ENCODE measurements at regions not wholly inside any gene's neighbourhood (a gene's known extent, or its start where the extent isn't known, plus 50 kb on each side); places are given as distances from the start of the nearest gene placed in this dataset.

DNA sequence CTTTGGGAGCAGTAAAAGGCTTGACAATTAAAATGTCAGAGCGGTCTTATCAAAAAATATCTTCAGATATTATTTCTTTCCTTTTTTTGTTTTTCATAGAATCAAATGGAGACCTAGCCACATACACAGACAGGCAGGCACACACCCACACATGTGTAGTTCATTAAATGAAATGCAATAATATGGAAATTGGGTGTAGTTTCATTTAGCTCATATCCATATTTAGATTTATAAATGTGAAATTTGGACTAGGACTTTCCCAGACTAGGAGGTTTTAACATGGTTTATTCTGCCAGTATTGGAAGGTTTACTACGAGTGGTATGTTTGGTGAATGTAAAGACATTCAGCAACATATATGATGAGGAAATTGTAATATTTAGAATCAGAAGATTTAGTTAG, 277.7 kb upstream of the NT5E start:
- H3K4me3 ChIP-seq (ENCODE audit: low read depth, low read length) = no peak overlapping the region
- TF ChIP-seq, protein P1, sequence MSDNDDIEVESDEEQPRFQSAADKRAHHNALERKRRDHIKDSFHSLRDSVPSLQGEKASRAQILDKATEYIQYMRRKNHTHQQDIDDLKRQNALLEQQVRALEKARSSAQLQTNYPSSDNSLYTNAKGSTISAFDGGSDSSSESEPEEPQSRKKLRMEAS (IDR thresholded peaks at IDR 0.05; ENCODE audit: low read depth, low read length) = no peak
- TF ChIP-seq POLR2A (IDR thresholded peaks at IDR 0.05; ENCODE audit: extremely low read depth, insufficient read length) (no peak), MYC (IDR thresholded peaks at IDR 0.05; ENCODE audit: low read depth, low read length) (no peak)
- TF ChIP-seq, protein P2, sequence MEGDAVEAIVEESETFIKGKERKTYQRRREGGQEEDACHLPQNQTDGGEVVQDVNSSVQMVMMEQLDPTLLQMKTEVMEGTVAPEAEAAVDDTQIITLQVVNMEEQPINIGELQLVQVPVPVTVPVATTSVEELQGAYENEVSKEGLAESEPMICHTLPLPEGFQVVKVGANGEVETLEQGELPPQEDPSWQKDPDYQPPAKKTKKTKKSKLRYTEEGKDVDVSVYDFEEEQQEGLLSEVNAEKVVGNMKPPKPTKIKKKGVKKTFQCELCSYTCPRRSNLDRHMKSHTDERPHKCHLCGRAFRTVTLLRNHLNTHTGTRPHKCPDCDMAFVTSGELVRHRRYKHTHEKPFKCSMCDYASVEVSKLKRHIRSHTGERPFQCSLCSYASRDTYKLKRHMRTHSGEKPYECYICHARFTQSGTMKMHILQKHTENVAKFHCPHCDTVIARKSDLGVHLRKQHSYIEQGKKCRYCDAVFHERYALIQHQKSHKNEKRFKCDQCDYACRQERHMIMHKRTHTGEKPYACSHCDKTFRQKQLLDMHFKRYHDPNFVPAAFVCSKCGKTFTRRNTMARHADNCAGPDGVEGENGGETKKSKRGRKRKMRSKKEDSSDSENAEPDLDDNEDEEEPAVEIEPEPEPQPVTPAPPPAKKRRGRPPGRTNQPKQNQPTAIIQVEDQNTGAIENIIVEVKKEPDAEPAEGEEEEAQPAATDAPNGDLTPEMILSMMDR (IDR thresholded peaks at IDR 0.05; ENCODE audit: low read depth, low read length) = no peak
- no peak for DNase-seq (ENCODE audit: low read depth)

DNA sequence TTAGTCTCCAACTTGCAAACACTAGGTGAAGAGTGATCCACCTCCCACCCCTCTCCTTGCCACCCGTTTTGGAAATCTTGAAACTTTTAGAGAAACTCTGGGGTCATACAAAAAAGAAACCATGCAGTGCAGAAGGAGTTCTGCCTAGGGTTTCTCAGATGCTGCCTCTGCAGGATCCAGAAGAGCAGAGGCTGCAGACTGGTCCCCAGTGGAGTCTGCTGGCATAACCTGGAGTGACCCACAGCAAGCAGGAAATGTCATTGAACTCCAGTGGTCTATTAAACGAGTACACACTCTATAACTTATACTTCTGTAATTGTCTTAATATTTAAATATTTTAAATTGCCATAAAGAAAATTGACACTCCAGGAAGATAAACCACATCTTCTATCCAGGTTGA, 280.7 kb upstream of the NT5E start:
- no peak for DNase-seq (ENCODE audit: low read depth)
- no peak overlapping the region for H3K4me3 ChIP-seq (ENCODE audit: low read depth, low read length)
- TF ChIP-seq, protein P2 (IDR thresholded peaks at IDR 0.05; ENCODE audit: low read depth, low read length) = no peak
- TF ChIP-seq, protein P1 (IDR thresholded peaks at IDR 0.05; ENCODE audit: low read depth, low read length) = no peak
- TF ChIP-seq MYC (IDR thresholded peaks at IDR 0.05; ENCODE audit: low read depth, low read length) (no peak), POLR2A (IDR thresholded peaks at IDR 0.05; ENCODE audit: extremely low read depth, insufficient read length) (no peak)

DNA sequence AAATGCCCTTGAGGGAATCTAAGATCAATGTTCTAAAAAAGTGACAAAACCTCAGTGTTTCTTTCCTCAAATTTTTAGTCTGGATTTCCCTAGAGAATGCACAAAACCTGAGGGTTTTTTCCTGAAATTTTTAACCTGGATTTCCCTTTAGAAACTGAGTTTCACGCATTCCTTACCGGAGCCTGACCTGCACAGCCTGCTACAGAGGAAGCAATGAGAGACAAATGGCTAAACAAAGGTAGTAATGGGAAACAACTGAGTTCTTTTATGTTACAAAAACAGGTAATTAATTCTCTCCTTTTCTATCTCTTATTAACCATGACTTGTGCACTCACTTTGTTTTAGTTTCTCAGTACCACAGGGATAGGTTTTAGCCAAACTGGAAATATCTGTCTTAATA, 281.7 kb upstream of the NT5E start:
- TF ChIP-seq, protein P2 (IDR thresholded peaks at IDR 0.05; ENCODE audit: low read depth, low read length) = no peak
- TF ChIP-seq MYC (IDR thresholded peaks at IDR 0.05; ENCODE audit: low read depth, low read length) = no peak
- TF ChIP-seq POLR2A (IDR thresholded peaks at IDR 0.05; ENCODE audit: extremely low read depth, insufficient read length) = no peak
- TF ChIP-seq, protein P1 (IDR thresholded peaks at IDR 0.05; ENCODE audit: low read depth, low read length) = no peak
- no peak for DNase-seq (ENCODE audit: low read depth)
- H3K4me3 ChIP-seq (ENCODE audit: low read depth, low read length) = no peak overlapping the region

DNA sequence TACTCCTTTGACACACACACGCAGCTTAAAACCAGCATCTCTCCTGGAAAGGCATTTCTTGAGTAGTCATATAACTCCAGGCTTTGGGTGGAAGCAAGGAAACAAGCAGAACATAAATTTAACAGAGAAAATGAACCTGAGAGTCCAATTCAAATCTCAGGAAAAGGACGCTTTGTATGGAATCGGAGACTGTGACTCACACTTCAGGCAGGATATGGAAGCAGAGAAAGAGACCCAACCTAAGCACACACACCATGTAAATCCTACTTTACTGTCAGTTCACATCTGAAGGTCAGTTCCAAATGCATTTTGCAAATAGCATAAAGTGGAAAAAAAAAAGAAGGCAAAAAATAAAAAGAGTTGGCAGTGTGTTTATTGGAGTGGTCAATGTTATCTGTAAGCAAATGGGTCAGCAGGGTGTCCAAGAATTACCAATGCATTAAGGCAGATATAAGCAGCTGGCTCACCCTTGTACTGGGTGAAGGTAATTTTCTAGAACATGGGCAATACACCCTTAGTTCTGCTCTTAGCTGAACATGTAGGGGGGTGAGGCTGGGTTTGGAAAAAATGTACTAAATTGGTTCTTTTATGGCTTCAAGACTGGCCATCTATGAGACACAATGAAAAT, 283.7 kb upstream of the NT5E start:
- DNase-seq (ENCODE audit: low read depth) = no peak
- H3K4me3 ChIP-seq (ENCODE audit: low read depth, low read length) = no peak overlapping the region
- TF ChIP-seq, protein P1 (IDR thresholded peaks at IDR 0.05; ENCODE audit: low read depth, low read length) = no peak

DNA sequence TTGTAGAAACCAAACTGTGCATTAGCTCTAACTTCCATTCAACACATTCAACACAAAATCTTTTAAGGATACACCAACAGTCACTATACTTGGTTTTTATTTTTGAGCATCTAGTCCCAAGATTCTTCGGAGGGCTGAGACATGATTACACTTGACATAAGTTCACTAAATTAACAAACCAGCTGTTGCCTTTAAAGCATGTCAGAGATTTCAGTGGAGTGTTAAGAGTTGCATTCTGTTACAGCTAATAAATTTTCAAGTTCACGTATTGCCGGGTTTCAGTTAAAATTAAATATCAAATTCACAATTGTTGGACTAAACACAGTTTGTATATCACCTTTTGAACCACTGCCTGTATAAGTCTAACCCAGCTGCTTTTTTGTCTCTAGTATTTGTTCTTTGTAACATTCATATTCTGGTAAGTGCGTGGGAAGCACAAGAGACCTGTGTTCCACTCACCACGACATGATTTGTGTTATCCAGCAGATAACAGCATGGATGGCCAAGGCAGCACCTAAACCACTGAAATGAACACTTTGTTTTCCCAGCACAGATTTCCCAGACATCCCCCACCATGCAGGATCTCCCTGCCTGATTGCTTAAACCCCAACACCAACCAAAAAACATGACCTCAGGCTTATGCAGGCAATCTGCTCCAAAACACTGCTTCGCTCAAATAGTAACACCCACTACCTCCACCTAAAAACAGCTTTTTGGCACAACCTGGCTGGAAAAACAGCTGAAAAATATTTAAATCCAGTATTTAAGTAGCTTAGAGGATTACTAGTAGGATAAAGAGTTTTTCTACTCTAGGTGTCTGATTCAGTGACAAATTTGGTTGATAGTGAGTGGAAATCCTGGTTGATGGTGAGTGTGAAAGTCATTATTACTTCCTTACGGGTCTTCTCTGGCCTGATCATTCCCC, 286.5 kb upstream of the NT5E start:
- TF ChIP-seq POLR2A (IDR thresholded peaks at IDR 0.05; ENCODE audit: extremely low read depth, insufficient read length) (no peak), MYC (IDR thresholded peaks at IDR 0.05; ENCODE audit: low read depth, low read length) (no peak)
- TF ChIP-seq, protein P2 (IDR thresholded peaks at IDR 0.05; ENCODE audit: low read depth, low read length) = no peak
- TF ChIP-seq, protein P1 (IDR thresholded peaks at IDR 0.05; ENCODE audit: low read depth, low read length) = no peak

DNA sequence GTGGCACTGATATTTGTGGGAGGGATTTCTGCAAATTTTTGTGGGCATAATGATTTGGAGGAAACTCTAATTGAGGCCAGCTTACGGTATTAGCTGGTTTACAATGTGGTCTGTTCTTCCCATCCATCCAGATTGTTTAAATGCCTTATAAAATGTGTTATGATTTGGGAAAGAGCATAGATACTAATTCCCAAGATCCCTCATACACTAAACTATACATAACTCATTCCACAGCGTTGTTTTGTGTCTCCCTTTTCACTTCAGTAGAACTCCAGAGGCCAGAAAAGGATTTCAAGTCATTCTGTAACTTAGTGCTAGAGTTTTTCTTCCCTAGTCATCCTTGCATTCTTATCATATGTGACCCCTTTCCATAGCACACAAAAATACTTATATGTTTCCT, 292.6 kb upstream of the NT5E start:
- H3K4me3 ChIP-seq (ENCODE audit: low read depth, low read length) = no peak overlapping the region
- no peak for DNase-seq (ENCODE audit: low read depth)
- TF ChIP-seq, protein P1 (IDR thresholded peaks at IDR 0.05; ENCODE audit: low read depth, low read length) = no peak
- TF ChIP-seq MYC (IDR thresholded peaks at IDR 0.05; ENCODE audit: low read depth, low read length) = no peak
- no peak for TF ChIP-seq POLR2A (IDR thresholded peaks at IDR 0.05; ENCODE audit: extremely low read depth, insufficient read length)
- TF ChIP-seq, protein P2 (IDR thresholded peaks at IDR 0.05; ENCODE audit: low read depth, low read length) = no peak

More for the DNA sequence above, 286.5 kb upstream of the NT5E start:
- DNase-seq (ENCODE audit: low read depth) = no peak
- H3K4me3 ChIP-seq (ENCODE audit: low read depth, low read length) = no peak overlapping the region
